ENCODE measurements at regions not wholly inside any gene's neighbourhood (a gene's known extent, or its start where the extent isn't known, plus 50 kb on each side); places are given as distances from the start of the nearest gene placed in this dataset.

DNA sequence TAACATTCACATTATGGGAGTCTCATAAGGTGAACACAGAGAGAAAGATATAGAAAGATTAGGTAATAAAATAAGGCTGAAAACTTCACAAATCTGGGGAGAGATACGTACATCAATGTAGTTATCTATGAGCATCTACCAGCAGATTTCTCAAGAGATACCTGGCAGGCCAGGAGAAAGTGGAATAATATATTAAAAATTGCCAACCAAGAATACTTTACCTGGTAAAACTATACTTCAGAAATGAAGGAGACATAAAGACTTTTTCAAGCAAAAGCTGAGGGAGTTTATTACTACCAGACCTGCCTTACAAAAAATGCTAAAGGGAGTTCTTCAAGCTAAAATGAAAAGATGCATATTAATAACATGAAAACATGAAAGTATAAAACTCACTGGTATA, 78.8 kb upstream of the COMTD1 start:
- no peak for DNase-seq (ENCODE audit: low read depth)
- TF ChIP-seq, protein P1, sequence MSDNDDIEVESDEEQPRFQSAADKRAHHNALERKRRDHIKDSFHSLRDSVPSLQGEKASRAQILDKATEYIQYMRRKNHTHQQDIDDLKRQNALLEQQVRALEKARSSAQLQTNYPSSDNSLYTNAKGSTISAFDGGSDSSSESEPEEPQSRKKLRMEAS (IDR thresholded peaks at IDR 0.05; ENCODE audit: low read depth, low read length) = no peak
- no peak for TF ChIP-seq MYC (IDR thresholded peaks at IDR 0.05; ENCODE audit: low read depth, low read length)
- TF ChIP-seq POLR2A (IDR thresholded peaks at IDR 0.05; ENCODE audit: extremely low read depth, insufficient read length) = no peak
- TF ChIP-seq, protein P2, sequence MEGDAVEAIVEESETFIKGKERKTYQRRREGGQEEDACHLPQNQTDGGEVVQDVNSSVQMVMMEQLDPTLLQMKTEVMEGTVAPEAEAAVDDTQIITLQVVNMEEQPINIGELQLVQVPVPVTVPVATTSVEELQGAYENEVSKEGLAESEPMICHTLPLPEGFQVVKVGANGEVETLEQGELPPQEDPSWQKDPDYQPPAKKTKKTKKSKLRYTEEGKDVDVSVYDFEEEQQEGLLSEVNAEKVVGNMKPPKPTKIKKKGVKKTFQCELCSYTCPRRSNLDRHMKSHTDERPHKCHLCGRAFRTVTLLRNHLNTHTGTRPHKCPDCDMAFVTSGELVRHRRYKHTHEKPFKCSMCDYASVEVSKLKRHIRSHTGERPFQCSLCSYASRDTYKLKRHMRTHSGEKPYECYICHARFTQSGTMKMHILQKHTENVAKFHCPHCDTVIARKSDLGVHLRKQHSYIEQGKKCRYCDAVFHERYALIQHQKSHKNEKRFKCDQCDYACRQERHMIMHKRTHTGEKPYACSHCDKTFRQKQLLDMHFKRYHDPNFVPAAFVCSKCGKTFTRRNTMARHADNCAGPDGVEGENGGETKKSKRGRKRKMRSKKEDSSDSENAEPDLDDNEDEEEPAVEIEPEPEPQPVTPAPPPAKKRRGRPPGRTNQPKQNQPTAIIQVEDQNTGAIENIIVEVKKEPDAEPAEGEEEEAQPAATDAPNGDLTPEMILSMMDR (IDR thresholded peaks at IDR 0.05; ENCODE audit: low read depth, low read length) = no peak

DNA sequence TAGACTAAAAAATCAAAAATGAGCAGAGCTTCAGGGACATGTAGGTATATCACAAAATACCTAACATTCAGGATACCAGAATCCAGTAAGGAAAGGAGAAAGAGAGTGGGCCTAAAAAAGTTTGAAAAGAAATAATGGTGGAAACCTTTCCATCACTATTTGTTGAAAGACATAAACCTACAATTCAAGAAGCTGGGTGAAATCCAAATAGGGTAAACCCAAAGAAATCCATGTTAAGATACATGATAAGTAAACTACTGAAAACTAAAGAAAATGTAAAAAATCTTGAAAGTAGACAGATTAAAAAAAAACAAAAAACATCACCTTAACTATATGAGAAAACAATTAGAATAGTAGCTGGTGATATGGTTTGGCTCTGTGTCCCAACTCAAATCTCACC, 76.7 kb upstream of the COMTD1 start:
- TF ChIP-seq, protein P2 (IDR thresholded peaks at IDR 0.05; ENCODE audit: low read depth, low read length) = no peak
- no peak for TF ChIP-seq MYC (IDR thresholded peaks at IDR 0.05; ENCODE audit: low read depth, low read length)
- TF ChIP-seq POLR2A (IDR thresholded peaks at IDR 0.05; ENCODE audit: extremely low read depth, insufficient read length) = no peak
- TF ChIP-seq, protein P1 (IDR thresholded peaks at IDR 0.05; ENCODE audit: low read depth, low read length) = no peak
- no peak for DNase-seq (ENCODE audit: low read depth)
- H3K4me3 ChIP-seq (ENCODE audit: low read depth, low read length) = no peak overlapping the region

More for the DNA sequence above, 78.8 kb upstream of the COMTD1 start:
- H3K4me3 ChIP-seq (ENCODE audit: low read depth, low read length) = no peak overlapping the region

DNA sequence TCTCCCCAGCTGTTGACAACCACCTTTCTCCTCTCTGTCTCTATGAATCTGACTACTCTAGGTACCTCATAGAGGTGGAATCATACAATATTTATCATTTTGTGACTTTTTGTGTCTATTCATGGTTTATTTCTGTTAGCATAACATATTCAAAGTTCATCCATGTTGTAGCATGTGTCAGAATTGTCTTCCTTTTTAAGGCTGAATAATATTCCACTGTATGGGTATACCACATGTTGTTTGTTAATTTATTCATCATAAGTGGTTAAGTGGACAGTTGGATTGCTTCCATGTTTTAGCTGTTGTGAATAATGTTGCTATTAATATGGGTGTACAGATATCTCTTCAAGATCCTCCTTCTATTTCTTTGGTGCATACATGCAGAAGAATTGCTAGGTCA, 69.9 kb upstream of the COMTD1 start:
- H3K4me3 ChIP-seq (ENCODE audit: low read depth, low read length) = no peak overlapping the region
- DNase-seq (ENCODE audit: low read depth) = no peak
- TF ChIP-seq, protein P2 (IDR thresholded peaks at IDR 0.05; ENCODE audit: low read depth, low read length) = no peak
- TF ChIP-seq MYC (IDR thresholded peaks at IDR 0.05; ENCODE audit: low read depth, low read length) (no peak), POLR2A (IDR thresholded peaks at IDR 0.05; ENCODE audit: extremely low read depth, insufficient read length) (no peak)
- TF ChIP-seq, protein P1 (IDR thresholded peaks at IDR 0.05; ENCODE audit: low read depth, low read length) = no peak

DNA sequence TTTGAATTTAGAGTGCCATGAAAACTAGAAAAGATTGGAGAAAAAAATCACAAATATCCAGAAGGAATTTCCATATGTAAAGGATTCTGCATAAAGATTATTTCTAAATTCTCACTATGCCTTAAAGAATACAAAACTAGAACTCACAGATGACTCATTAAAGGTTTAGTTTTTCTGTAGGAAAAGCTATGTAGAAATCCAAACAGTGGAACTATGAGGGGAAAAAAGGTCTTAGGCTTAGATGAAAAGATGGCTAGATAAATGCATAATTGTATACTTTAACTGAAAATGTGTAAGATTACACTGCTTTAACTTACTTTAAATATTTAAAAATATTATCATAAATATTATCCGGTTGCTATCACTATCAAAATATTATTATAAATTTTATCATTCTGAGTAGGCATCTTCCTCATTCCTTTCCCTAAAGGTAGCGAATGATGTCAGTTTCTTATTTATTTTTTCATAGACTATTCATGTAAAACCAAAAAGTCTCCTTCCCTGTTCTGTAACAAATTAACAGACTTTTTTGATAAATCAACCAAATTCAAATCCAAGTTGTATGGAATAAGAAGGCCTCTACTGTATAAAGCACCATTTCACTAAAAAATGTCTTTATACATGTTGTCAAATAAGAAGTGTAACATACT, 69.1 kb upstream of the COMTD1 start:
- no peak for DNase-seq (ENCODE audit: low read depth)
- H3K4me3 ChIP-seq (ENCODE audit: low read depth, low read length) = no peak overlapping the region
- TF ChIP-seq, protein P2 (IDR thresholded peaks at IDR 0.05; ENCODE audit: low read depth, low read length) = no peak
- TF ChIP-seq MYC (IDR thresholded peaks at IDR 0.05; ENCODE audit: low read depth, low read length) = no peak
- TF ChIP-seq, protein P1 (IDR thresholded peaks at IDR 0.05; ENCODE audit: low read depth, low read length) = no peak
- no peak for TF ChIP-seq POLR2A (IDR thresholded peaks at IDR 0.05; ENCODE audit: extremely low read depth, insufficient read length)

DNA sequence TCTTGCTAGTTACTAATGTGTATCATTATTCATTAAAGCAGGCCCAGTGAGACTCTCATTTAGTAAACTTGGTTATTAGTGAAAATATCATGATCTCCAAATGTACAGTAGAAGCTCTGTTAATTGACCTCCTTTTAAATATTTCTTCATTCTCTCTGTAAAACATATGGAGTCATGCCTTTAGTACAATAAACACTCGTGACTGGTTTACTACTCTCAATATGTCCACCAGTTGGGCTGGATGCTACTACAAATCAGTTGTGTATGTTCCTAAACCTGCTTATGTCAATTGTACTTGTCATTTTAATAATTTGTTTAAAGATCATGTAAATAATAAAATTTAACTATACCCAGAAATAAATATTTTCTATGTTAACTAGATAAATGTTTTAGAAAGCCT, 68.6 kb upstream of the COMTD1 start:
- no peak overlapping the region for H3K4me3 ChIP-seq (ENCODE audit: low read depth, low read length)
- no peak for DNase-seq (ENCODE audit: low read depth)
- TF ChIP-seq, protein P2 (IDR thresholded peaks at IDR 0.05; ENCODE audit: low read depth, low read length) = no peak
- TF ChIP-seq MYC (IDR thresholded peaks at IDR 0.05; ENCODE audit: low read depth, low read length) (no peak), POLR2A (IDR thresholded peaks at IDR 0.05; ENCODE audit: extremely low read depth, insufficient read length) (no peak)
- TF ChIP-seq, protein P1 (IDR thresholded peaks at IDR 0.05; ENCODE audit: low read depth, low read length) = no peak

Measured in NB4 (cell line).